HG03342 (cell line): ENCODE measurements at regions not wholly inside any gene's neighbourhood (a gene's known extent, or its start where the extent isn't known, plus 50 kb on each side); places are given as distances from the start of the nearest gene placed in this dataset.

Source experiments
- ATAC-seq: cut with Tn5 transposase; IDR thresholded peaks from one replicate; pipeline ENCODE4 v1.9.1; 2021; ENCODE audit warnings: mild to moderate bottlenecking, moderate library complexity; ENCODE audit not compliant: unreplicated experiment

DNA sequence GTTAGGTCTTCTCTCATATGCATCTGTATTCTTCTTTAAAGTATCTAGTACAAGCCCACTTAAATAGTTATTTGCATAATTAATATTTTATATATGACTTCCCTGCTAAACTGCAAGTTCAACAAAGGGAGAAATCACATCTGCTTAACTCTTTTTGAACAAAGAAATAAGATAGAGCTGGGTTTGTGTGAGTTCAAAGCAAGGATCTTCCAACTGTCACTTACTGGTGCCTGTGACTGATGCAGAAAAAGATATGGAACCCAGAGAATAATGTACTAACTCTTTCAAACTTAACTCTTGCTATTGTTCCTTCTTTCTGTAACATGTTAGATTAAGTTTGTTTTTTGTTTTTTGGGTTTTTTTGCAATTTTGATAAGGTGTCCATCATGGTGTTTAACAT is 71.3 kb upstream of the SP4 start:
- no peak for ATAC-seq

DNA sequence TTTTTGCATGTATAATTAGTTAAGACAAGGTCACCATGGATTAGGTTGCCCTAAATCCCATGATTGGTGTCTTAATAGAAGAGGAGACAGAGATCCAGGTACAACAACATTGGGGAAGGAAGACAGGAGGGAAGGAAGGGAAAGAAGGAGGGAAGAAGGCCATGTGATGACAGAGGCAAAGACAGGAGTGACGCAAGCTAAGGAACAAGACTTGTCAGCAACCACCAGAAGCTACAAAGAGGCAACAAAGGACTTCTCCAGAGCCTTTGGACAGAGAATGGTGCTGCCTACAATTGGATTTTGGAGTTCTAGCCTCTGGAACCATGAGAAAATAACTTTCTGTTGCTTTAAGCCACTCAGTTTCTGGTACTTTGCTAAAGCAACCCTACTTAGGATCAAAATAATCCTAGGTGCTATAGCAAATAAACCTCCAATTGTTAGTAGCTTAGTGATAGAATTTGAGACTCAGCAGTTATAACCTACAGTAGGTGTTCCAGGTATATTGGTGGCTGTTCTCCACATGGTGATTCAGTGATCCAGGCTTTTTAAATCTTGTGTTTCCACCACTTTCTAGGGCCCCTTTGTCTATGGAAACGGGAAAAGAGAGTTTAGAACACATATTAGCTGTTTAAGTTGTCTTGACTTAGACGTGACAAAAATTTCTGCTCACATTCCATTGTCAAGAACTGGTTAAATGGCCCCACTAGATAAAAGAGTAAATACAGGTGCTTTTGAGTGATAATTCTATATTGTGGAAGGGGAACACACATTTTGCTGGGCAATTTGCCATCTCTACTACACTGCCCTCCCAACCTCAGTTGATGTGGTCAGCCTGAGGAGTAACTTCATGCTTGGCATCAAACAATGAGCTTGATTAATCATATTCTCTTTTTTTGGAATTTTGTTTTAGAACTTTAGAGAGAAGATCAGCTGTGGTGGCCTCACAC is 70.5 kb upstream of the SP4 start:
- ATAC-seq, result no peak

DNA sequence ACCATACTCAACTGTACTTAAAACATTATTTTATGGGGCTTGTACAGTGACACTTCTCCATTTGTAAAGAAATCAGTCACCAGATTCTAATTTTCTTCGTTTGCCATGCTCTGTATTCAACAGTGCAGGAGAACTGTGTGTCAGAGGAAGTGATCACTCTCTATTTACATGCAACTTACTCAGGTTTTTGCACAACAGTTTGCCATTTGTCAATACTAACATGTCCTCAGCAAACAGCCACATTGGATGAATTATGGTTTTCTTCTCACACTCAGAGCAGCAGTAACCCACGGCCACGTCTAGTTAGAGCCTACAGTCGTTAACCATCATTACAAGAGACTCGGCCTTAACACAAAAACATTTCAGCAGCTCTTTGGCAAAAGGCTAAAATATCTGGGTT is 69.2 kb upstream of the SP4 start:
- no peak for ATAC-seq

DNA sequence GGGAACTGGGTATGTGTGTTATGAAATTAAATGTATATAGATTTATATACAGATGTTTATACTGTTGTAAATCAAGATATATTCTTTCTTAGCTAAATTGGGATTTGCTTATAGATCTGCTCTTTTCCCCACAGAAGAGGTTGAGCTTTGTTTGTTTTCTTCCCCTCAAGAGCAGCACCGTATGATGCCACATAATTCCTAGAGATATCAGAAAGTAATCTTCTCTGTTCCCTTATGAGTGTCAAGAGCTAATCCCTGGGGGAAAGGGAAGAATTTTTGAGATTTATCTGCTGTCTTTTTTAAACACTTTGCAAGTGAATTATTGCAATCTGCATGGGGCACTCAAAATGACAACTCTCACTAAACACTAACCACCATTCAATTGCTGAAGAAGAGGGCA is 68.7 kb upstream of the SP4 start:
- no peak for ATAC-seq

DNA sequence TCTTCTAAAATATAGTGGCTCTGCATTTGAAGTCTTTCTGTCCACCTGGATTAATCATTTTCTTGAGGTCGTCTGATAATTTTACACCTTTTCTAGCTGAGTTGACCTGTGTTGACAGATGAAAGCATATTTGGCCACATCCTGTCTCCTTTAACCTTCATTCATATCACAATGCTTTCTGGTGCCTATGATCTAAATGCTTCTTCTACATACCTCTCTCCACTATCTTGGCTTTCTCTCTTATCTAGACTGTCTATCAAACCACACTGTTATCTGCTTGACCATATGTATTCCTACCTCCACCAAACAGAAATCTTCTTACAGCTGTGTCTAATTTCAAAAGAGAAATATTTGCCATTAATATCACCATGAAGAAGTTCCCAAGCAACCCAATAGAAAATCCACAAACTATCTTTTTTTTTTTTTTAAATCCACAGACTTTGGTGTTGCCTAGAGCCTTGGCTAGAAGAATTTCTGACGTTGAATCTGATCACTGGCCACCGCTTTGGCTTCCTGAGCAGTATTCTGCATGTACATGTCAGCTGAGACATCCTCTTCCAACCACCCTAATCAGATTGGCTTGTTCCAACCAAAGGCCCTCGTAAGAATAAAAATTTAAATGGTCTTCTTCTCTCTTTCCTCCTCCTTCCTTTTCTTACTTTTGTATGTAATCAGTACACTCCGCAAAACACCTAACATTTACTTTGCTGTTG is 66.3 kb upstream of the SP4 start:
- ATAC-seq, result no peak

DNA sequence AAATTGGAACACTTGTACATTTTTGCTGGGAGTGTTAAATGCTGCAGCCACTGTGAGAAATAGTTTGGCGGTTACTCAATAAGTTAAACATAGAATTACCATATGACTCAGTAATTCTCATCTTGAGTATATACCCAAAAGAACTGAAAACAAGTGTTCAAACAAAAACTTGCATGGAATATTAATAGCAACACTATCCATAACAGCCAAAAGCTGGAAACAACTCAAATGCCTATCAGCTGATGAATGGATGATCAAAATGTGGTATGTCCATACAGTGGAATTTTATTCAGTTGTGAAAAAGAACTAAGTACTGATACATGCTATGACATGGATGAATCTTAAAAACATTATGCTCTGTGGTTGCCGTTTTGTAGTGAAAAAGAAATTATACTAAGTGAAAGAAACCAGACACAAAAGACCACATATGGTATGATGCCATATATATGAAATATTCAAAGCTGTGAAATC is 63.0 kb upstream of the SP4 start:
- peak; percentile 64 for ATAC-seq

DNA sequence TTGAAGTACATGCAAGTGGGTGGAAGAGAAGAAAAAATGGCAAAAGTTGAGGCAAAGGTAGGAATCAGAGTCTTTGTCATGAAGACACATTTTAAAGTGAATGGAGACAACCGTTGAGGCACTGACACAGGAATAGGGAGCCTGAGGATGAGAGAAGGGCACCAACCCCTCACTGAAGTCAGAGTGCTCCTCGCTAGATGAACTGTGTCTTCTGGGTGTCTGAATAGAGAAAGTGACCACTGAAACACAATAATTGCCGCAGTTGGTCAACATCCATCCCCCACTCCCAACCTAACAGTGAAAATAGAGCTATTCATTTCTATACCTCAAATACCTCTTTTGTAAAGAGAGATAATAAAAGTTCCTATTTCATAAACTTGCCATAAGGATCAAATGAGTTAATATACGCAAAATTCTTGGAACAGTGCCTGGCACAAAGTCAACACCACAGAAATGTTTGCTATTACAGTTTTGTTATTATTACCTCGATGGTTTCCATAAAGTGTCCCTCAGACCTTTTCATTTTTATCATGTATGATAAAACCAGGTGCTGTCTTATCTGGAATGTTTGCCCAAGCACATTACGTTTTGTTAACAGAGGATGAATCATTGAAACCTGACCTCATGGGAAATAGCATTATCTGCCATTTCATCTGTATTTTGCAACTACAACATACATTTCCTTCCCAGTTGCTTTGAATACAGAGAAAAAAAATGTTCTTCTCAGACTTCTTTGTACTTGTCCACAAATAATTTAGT is 61.8 kb upstream of the SP4 start:
- ATAC-seq, result no peak

DNA sequence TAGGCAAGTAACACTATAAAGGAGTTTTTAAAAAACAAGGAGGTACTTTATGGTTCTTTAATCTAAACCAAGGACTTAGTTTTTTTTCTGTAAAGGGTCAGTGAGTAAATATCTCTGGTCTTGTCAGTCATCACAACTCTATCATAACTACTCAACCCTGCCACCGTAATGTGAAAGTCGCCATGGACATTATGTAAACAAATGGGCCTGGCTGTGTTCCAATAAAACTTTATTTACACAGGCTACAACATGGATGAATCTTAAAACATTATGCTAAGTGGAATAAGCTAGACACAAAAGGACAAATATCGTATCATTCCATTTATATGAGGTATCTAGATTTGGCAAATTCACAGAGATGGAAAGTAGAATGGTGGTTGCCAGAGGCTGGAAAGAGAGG is 60.8 kb upstream of the SP4 start:
- ATAC-seq, result no peak

DNA sequence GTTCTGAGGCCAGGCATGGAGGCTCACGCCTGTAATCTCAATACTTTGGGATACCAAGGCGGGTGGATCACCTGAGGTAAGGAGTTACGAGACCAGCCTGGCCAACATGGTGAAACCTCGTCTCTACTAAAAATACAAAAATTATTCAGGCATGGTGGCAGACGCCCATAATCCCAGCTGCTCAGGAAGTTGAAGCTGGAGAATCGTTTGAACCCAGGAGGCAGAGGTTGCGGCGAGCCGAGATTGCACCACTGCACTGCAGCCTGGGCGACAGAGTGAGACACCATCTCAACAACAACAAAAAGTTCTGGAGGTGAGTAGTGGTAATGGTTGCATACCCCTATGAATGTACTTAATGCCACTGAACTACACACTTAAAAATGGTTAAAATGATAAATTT is 60.3 kb upstream of the SP4 start:
- ATAC-seq, result no peak

DNA sequence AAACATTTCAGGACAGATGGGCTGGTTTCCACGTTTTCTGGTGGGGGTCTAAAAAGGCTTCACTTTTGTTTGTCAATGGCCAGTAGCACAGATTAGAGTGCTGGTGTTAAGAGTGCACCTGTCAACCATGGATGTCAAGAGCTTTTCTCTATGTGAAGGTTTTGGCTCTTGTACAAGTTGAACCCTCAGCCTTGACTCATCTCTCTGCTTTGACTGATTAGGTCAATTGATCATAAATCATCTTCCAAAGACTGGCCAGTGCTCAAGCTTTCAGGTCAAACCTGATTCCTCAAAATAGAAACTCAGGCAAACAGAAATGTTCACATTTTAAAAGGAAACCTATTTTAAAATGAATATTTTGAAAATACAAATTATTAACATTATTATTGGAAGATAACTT is 59.6 kb upstream of the SP4 start:
- no peak for ATAC-seq

DNA sequence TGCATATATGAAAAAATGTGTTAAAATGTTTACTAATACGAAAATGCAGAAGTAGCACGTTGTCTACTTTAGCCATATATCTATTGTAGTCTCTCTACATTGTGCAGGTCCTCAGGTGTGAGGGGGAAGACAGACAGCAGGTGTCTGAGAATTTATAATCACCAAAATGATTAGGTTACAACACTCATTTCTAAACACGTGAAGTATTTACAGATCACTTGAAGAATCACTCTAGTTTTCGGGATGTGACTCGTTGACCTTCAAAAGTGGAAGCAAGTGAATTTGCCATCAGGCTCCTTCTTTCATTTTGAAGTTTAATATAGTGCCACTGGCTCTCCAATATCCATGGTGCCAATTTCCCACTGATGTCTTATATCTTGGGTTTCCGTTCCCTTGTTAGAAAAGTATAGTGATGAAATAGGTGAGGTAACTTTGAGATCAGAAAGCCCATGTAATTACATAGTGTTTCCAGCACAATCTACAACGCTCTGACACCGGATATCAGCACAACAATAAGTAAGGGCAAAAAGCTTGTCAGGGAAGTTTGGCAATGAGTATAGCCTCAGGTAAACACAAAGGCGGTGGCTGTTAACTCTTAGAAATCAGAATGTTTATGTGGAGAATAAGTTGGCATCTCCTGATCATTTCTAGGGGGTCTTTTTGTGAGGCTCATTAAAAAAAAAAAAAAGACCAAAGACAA is 57.5 kb upstream of the SP4 start:
- no peak for ATAC-seq

DNA sequence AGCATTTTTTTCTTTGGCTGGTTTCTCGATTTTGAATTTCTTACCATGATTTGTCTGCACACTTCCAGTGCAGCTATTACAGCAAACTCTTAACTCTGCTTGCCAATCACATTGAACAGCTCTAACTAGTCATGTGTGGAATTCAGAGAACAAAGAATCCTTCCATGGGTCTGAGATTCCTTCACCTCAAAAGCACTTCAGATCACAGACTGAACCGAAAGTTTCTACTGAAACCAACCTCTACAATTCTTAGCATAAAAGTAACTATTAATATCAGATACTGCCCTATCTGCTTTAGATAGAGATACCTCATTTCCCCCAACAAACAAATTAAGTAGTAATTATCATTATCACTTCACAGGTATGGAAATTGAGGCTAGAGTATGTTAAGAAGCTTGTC is 56.5 kb upstream of the SP4 start:
- ATAC-seq, result no peak

DNA sequence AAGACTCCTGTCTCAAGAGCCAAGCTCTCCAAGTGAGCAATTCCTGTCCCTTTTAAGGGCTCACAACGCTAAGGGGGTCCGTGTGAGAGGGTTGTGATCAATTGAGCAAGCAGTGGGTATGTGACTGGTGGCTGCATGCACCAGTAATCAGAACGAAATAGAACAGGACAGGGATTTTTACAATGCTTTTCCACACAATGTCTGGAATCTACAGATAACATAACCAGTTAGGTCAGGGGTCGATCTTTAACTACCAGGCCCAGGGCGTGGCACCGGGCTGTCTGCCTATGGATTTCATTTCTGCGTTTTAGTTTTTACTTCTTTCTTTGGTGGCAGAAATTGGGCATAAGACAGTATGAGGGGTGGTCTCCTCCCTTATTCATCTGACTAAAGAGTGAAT is 54.9 kb upstream of the SP4 start:
- ATAC-seq, result no peak

DNA sequence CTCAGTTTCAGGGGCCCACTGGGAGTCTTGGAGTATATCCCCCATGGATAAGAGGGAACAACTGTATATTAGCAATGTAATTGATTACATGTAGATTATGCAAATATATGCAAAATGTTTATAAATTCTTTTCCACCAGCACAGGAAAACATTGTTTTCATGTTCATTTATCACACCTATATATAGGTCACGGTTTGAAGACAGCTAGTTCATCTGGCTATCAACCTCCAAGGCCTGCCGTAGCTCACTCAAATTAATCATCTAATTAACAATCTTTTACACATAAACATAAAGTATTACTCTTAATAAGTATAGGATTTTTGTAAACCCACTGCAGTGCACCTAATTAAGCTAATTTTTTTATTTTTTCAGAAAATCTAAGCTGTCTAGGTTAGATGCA is 53.7 kb upstream of the SP4 start:
- ATAC-seq, result no peak

DNA sequence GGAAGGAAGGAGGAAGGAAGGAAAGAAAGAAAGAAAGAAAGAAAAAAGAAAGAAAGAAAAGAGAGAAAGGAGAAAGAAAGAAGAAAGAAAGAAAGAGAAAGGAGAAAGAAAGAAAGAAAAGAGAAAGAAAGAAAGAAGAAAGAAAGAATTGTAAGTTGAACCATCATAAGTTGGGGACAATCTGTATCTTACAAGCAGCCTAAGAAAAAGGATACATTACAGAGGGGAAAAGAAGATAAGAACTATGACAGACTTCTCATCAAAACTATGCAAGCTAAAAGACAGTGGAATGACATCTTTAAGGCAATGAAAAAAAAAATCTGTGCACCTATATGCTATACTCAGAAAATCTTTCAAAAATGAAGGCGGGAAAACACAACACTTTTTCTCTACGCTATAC is 50.3 kb upstream of the SP4 start:
- ATAC-seq, result no peak
